ENCODE measurements at regions not wholly inside any gene's neighbourhood (a gene's known extent, or its start where the extent isn't known, plus 50 kb on each side); places are given as distances from the start of the nearest gene placed in this dataset.
"Not testable (repeated sequence)": the region's sequence is repeated elsewhere in the genome, so short reads cannot be mapped to it uniquely, and the experiment has no call there.

DNA sequence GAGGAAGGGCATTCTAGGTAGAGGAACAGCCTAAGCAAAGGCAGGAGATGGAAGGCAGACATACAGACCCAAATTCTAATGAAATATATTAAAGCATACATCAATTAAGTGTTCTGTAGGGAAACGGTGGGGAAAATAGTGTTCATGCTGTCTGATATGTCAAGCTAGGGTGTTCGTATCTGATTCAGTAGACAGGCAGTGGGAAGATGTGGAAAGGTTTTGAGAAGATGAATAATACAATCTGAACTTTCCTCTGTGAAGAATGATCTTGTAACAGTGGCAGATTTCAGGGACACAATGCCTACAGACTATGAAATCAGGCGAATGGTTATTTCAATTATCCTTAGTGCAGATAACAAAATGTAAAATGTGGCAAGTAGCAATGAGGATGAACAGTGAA, 594.2 kb downstream of the KCTD12 start:
- H3K4me1 ChIP-seq = no peaks in the 10 kb centered on the region
- H3K9ac ChIP-seq = no peak overlapping the region
- no peaks in the 10 kb centered on the region for H3K36me3 ChIP-seq (ENCODE audit: control insufficient read depth, insufficient read depth, low read length)
- H3K9me3 ChIP-seq (ENCODE audit: control insufficient read depth, low read length) = no peaks in the 10 kb centered on the region
- no peak overlapping the region for H3K4me3 ChIP-seq (ENCODE audit: low read depth, low read length)
- TF ChIP-seq, protein P1, sequence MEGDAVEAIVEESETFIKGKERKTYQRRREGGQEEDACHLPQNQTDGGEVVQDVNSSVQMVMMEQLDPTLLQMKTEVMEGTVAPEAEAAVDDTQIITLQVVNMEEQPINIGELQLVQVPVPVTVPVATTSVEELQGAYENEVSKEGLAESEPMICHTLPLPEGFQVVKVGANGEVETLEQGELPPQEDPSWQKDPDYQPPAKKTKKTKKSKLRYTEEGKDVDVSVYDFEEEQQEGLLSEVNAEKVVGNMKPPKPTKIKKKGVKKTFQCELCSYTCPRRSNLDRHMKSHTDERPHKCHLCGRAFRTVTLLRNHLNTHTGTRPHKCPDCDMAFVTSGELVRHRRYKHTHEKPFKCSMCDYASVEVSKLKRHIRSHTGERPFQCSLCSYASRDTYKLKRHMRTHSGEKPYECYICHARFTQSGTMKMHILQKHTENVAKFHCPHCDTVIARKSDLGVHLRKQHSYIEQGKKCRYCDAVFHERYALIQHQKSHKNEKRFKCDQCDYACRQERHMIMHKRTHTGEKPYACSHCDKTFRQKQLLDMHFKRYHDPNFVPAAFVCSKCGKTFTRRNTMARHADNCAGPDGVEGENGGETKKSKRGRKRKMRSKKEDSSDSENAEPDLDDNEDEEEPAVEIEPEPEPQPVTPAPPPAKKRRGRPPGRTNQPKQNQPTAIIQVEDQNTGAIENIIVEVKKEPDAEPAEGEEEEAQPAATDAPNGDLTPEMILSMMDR (IDR thresholded peaks at IDR 0.05) = no peak
- H3K4me2 ChIP-seq (ENCODE audit: low read length) = no peak overlapping the region
- no peaks in the 10 kb centered on the region for H3K79me2 ChIP-seq
- no peak overlapping the region for H2AFZ ChIP-seq
- no peaks in the 10 kb centered on the region for H3K27me3 ChIP-seq (ENCODE audit: control insufficient read depth, insufficient read depth, low read length)
- H3K27ac ChIP-seq = no peak overlapping the region

DNA sequence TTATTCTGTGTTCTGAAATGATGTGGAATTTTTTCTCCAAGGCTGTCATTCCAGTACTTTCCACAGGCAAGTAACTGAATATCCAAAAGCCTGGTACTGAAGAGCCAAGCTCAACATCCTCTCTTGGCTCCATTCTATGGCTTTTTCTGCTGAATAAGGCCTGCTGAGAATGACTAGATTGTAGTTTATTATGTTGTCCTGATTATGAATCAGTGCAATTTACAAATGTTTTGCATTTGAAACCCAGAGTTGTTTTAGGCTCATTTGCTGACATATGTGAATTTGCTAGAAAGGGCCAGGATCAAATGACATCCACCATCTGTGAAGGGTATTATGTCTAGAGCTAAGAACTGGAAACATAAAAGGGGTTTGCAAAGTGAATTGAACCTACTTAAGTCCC, 596.6 kb downstream of the KCTD12 start:
- Histone ChIP-seq H3K79me2 (no peaks in the 10 kb centered on the region), H2AFZ (no peak overlapping the region), H3K9ac (no peak overlapping the region), H3K4me1 (no peaks in the 10 kb centered on the region), H3K4me3 (ENCODE audit: low read depth, low read length) (no peak overlapping the region), H3K4me2 (ENCODE audit: low read length) (no peak overlapping the region), H3K36me3 (ENCODE audit: control insufficient read depth, insufficient read depth, low read length) (no peaks in the 10 kb centered on the region), H3K27ac (no peak overlapping the region), H3K9me3 (ENCODE audit: control insufficient read depth, low read length) (no peaks in the 10 kb centered on the region), H3K27me3 (ENCODE audit: control insufficient read depth, insufficient read depth, low read length) (no peaks in the 10 kb centered on the region)
- TF ChIP-seq, protein P1 (IDR thresholded peaks at IDR 0.05) = no peak

DNA sequence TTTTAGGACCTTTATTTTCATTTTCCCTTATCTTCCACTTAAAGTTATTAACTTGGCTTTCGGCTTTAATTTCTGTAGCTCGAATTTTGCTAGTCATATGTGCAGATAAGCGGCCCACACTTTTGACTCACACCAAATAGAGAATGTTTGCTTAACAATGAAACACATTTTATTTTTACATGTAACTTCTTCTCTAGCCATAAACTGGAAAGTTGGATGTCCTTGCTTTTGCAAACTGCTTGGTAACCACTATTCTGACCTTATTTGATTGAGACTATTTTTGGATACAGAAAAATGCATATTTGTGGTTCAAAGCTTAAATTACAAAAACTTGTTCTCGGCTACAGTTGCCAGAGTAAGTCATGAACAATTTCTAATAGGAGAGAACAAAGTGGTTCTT, 600.0 kb downstream of the KCTD12 start:
- no peaks in the 10 kb centered on the region for H3K27me3 ChIP-seq (ENCODE audit: control insufficient read depth, insufficient read depth, low read length)
- H3K9me3 ChIP-seq (ENCODE audit: control insufficient read depth, low read length) = no peaks in the 10 kb centered on the region
- H3K36me3 ChIP-seq (ENCODE audit: control insufficient read depth, insufficient read depth, low read length) = no peaks in the 10 kb centered on the region
- TF ChIP-seq, protein P1 (IDR thresholded peaks at IDR 0.05) = no peak
- H3K79me2 ChIP-seq = no peaks in the 10 kb centered on the region
- no peak overlapping the region for H3K9ac ChIP-seq
- H3K4me2 ChIP-seq (ENCODE audit: low read length) = no peak overlapping the region
- H3K4me1 ChIP-seq = no peaks in the 10 kb centered on the region
- no peak overlapping the region for H3K27ac ChIP-seq
- no peak overlapping the region for H3K4me3 ChIP-seq (ENCODE audit: low read depth, low read length)
- no peak overlapping the region for H2AFZ ChIP-seq

DNA sequence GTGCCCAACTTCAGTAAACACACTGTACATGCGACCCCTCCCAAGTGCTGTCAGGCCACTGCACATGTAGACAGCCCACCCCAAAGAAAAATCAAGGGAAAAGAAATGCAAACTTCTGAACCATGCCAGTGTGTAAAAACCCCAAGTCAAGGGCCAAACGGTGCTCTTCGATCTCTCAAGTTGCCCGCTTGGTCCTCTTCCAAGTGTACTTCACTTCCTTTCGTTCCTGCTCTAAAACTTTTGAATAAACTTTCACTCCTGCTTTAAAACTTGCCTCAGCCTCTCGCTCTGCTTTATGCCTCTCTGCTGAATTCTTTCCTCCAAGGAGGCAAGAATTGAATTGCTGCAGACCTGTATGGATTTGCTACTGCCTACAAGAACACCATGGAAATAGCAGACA, 600.7 kb downstream of the KCTD12 start:
- no peaks in the 10 kb centered on the region for H3K9me3 ChIP-seq (ENCODE audit: control insufficient read depth, low read length)
- H3K27ac ChIP-seq = no peak overlapping the region
- no peak overlapping the region for H3K4me3 ChIP-seq (ENCODE audit: low read depth, low read length)
- H3K79me2 ChIP-seq = no peaks in the 10 kb centered on the region
- no peaks in the 10 kb centered on the region for H3K4me1 ChIP-seq
- TF ChIP-seq, protein P1 (IDR thresholded peaks at IDR 0.05) = no peak
- H3K9ac ChIP-seq = no peak overlapping the region
- H3K36me3 ChIP-seq (ENCODE audit: control insufficient read depth, insufficient read depth, low read length) = no peaks in the 10 kb centered on the region
- no peaks in the 10 kb centered on the region for H3K27me3 ChIP-seq (ENCODE audit: control insufficient read depth, insufficient read depth, low read length)
- H3K4me2 ChIP-seq (ENCODE audit: low read length) = no peak overlapping the region
- H2AFZ ChIP-seq = no peak overlapping the region

DNA sequence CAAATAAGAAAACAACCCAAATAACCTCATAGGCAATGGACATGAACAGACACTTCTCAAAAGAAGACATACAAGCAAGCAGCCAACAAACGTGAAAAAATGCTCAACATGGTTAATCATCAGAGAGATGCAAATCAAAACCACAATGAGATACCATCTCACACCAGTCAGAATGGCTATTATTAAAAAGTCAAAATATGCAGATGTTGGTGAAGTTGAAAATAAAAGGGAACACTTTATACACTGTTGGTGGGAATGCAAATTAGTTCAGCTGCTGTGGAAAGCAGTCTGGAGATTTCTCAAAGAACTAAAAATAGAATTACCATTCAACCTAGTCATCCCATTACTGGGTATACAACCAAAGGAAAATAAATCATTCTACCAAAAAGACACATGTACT, 606.4 kb downstream of the KCTD12 start:
- not testable (repeated sequence) for H3K27ac ChIP-seq; H3K4me3 ChIP-seq (ENCODE audit: low read depth, low read length); H3K79me2 ChIP-seq; H3K9ac ChIP-seq; H2AFZ ChIP-seq; H3K27me3 ChIP-seq (ENCODE audit: control insufficient read depth, insufficient read depth, low read length); H3K4me1 ChIP-seq; H3K9me3 ChIP-seq (ENCODE audit: control insufficient read depth, low read length); H3K4me2 ChIP-seq (ENCODE audit: low read length); H3K36me3 ChIP-seq (ENCODE audit: control insufficient read depth, insufficient read depth, low read length)

Data from parathyroid adenoma (tissue), 2 donors.